GM12891 (cell line): ENCODE measurements at regions not wholly inside any gene's neighbourhood (a gene's known extent, or its start where the extent isn't known, plus 50 kb on each side); places are given as distances from the start of the nearest gene placed in this dataset.

ENCODE experiments used
- DNase-seq: peaks from one replicate; pipeline ENCODE4 v3.0.0; 2011; ENCODE audit warnings: low spot score; ENCODE audit not compliant: insufficient read length
- FAIRE-seq: peaks from 2 replicates; lab custom pipeline; 2011; peaks lifted over from hg19 to GRCh38; lab: Jason Lieb, UNC
- PAX5 ChIP-seq: IDR thresholded peaks from 2 replicates; pipeline ENCODE4 v1.6.1; 2011; ENCODE audit warnings: low read length, moderate library complexity, mild to moderate bottlenecking; ENCODE audit not compliant: insufficient read depth, severe bottlenecking
- POLR2A ChIP-seq: IDR thresholded peaks from 2 replicates; pipeline ENCODE4 v1.6.1; 2011; ENCODE audit warnings: low read depth, low read length, control low read depth
- POLR2AphosphoS5 ChIP-seq: IDR thresholded peaks from 2 replicates; pipeline ENCODE4 v1.6.1; 2011; ENCODE audit warnings: low read depth, low read length, control low read depth
- POU2F2 ChIP-seq: IDR thresholded peaks from 2 replicates; pipeline ENCODE4 v1.6.1; 2011; ENCODE audit warnings: low read depth, mild to moderate bottlenecking, control low read depth, low read length, moderate library complexity
- SPI1 ChIP-seq: IDR thresholded peaks from 2 replicates; pipeline ENCODE4 v1.6.1; 2011; ENCODE audit warnings: low read depth, low read length, control low read depth
- TAF1 ChIP-seq: IDR thresholded peaks from 2 replicates; pipeline ENCODE4 v1.6.1; 2011; ENCODE audit warnings: low read depth, low read length, control low read depth

DNA sequence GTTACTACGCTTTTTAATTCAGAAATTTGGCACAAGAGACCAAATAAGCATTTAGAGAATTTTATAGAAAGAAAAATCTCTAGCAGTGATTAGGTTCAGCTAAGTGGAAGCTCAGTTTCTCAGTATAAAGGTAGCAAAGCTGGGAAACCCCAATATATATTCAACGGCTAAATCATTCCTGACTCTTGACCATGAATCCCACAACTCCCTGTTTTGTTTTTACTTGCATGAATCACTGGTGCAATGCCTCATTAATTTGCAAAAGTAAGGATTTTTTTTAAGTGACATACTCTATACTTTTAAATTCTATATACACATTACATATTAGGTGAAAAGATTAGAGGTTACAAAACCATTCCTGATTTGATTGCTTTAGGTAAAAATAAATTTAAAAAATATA lies 74.3 kb upstream of the PLEKHG7 start:
- TF ChIP-seq SPI1 (no peak), POLR2AphosphoS5 (no peak), PAX5 (no peak), TAF1 (no peak), POLR2A (no peak), POU2F2 (no peak)
- no peak for FAIRE-seq
- no peak for DNase-seq

DNA sequence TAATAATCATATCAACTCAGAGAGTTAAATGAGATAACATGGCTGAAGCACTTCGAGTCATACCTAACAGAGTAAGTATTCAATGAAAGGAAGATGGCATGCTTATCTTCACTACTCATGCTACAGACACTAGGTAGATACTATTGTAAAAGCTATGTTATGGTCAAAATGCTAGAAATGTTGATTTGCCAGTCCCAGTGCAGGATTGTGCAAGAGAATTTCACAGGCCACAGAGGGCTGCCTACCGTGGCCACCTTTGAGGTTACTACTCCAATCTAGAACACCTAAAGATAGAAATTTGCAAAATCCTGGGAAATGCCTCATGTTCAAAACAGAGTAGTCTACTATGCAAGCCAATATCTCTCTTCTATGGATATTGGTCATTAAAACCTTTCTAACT lies 75.3 kb upstream of the PLEKHG7 start:
- TF ChIP-seq PAX5 (no peak), POLR2A (no peak), SPI1 (no peak), POU2F2 (no peak), TAF1 (no peak), POLR2AphosphoS5 (no peak)
- FAIRE-seq (no peak), DNase-seq (no peak)

DNA sequence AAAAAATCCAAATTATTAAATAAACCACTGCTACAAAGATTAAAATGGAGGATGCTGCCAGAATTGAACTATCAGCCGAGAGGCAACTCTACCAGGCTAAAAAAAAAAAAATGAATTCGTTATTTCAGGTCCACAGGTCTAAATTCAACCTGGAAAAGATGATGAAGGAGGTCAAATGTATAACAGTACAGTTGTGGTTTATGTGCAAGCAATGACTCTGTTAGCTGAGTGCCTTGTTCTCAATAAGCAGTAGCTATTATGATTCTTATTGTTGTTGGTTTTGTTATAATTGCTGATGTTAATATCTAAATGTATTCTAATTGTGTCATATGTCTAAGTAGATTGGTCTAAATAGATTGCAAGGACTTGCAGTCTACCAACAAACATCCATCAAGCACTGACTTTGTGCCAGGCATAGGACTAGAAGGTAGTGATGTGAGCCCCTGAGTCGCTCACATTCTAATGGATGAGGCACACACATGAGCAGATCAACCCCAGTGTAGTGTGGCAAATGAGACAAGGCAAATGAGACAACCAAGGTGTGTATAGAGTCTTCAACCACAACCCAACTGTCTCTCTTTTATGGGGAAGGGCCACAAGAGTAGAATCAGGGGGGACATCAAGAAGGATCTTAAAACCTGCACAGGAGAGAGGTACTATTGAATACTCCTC lies 77.0 kb upstream of the PLEKHG7 start:
- TF ChIP-seq POLR2A = no peak
- no peak for TF ChIP-seq PAX5
- DNase-seq (no peak), FAIRE-seq (no peak)

DNA sequence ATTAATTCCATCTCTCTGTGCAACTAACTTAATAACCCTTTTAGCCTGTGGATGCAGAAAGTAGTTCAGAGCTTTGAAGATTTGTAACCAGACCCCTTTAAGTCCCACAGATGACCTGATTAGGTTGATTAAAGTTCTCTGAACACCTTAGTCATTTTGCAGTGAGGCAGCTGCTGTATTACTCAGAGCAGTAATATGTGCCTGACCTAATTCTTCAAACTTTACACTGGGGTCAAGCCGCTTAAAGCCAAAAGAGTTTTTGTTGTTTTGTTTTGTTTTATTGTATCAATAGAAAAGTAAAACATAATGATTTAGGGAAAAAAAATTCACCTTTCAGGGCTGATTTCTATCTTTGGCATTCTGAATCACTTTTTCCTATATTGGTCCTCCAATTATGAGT lies 78.6 kb upstream of the PLEKHG7 start:
- FAIRE-seq (no peak), DNase-seq (no peak)
- no peak for TF ChIP-seq POLR2AphosphoS5
- no peak for TF ChIP-seq PAX5
- TF ChIP-seq TAF1 = no peak
- TF ChIP-seq POU2F2 = no peak

DNA sequence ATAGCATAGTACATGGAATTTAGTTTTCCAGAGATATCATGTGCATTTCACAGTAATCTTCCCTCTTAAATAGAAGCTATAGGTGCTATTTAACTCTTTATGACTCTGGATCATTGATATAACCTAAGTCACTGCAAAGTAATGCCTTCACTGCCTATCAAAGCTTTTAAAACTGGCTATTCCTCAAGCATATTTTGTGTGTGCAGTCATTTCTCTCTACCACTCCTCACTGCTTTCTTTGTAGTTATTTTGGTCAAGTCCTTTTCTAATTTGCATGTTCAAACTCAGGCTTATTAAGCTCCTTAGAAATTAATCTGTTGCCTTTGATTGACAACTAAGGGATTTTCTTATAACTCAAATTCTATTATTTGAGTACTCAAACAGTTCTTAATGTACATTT lies 79.4 kb upstream of the PLEKHG7 start:
- FAIRE-seq (no peak), DNase-seq (no peak)
- TF ChIP-seq PAX5 = no peak
- no peak for TF ChIP-seq POLR2A
- TF ChIP-seq TAF1 = no peak
- no peak for TF ChIP-seq POLR2AphosphoS5
- no peak for TF ChIP-seq POU2F2
- no peak for TF ChIP-seq SPI1

DNA sequence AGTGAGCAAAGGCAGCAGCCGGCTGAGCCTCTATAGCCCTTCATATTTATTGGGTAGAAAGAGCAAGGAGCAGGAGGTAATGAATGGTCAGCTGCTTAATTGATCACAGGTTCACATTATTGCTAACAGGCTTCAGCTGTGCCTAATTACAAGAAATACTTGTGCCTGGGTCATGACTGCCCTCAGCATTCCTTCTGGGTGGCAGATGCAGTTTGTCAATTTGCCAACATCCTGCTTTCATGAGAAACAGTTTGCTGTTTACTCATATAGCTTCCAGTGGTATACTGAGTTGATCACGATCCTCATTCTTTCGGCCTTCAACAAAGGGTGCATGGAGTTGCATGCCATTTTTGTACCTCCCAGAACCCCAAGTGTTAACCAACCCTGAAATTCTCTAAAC lies 81.0 kb upstream of the PLEKHG7 start:
- no peak for FAIRE-seq
- TF ChIP-seq PAX5 = no peak
- TF ChIP-seq POLR2A = no peak
- TF ChIP-seq POLR2AphosphoS5 = no peak
- TF ChIP-seq POU2F2 = no peak
- no peak for TF ChIP-seq SPI1
- no peak for TF ChIP-seq TAF1
- no peak for DNase-seq

DNA sequence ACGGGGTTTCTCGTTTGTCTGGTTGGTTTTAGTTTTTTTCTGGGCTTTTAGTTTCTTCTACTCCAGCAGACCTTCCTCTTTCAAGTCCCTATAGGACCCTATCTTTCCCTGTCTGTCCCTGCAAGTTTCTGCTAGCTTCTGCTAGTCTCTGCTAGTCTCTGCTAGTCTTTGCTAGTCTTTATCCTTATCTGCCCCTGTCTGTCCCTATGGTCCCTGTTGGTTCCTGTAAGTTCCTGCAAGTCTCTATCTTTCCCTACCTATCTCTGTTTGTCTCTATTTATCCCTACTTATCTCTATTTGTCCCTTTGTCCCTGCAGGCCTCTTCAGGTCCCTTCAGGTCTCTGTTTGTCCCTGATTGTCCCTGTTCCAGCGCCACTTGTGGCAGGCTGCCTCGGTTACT lies 81.5 kb upstream of the PLEKHG7 start:
- no peak for TF ChIP-seq PAX5
- no peak for TF ChIP-seq TAF1
- TF ChIP-seq POLR2AphosphoS5 = no peak
- no peak for TF ChIP-seq POLR2A
- TF ChIP-seq POU2F2 = no peak
- TF ChIP-seq SPI1 = no peak
- DNase-seq (no peak), FAIRE-seq (no peak)

DNA sequence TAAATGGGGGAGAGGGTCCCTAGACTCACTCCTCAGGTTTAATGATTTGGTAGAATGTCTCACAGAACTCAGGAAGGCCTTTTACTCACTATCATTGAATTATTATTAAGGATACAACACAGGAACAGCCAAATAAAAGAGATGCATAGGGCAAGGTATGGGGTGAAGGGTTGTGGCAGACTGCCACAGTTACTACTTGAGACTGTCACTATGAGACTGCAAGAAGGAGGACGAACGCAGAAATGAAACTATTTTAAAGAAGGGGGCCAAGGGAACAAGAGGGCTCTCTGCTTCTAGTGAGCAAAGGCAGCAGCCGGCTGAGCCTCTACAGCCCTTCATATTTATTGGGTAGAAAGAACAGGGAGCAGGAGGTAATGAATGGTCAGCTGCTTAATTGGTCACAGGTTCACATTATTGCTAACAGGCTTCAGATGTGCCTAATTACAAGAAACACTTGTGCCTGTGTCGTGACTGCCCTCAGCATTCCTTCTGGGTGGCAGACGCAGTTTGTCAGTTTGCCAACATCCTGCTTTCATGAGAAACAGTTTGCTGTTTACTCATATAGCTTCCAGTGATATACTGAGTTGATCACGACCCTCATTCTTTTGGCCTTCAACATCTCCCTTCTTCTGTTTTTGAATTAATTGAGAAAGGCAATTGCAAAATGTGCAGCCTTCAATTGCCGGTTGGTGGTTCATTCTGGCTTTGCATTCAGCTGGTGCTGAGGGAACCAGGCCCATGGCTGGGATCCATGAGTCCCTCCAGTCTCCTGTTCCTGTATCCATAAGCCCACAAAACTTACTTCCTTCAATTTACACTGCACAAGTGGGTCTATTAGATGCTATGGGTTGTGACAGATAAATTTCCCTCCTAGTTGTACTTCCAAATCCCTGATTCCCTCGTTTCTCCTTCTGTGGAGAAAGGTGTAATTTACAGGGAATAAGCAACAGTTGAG lies 82.8 kb upstream of the PLEKHG7 start:
- TF ChIP-seq TAF1 (no peak), POLR2AphosphoS5 (no peak), PAX5 (no peak), POLR2A (no peak), SPI1 (no peak), POU2F2 (no peak)
- FAIRE-seq (no peak), DNase-seq (no peak)

DNA sequence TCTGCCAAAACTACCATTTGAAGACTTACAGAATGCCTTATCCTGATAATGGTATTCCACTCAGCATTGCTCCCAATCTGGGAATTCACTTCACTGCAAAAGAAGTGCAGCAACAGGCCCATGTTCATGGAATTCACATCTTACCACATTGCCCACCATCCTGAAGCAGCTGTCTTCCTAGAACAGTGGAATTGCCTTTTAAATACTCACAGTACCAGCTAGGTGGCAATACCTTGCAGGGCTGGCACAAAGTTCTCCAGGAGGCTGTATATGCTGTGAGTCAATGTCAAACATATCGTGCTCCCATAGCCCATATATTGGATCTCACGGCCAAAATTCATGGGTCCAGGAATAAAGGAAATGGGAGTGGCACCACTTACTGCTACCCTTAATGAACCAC lies 83.8 kb upstream of the PLEKHG7 start:
- FAIRE-seq (no peak), DNase-seq (no peak)
- TF ChIP-seq SPI1 = no peak
- TF ChIP-seq TAF1 = no peak
- TF ChIP-seq POU2F2 = no peak
- no peak for TF ChIP-seq POLR2AphosphoS5
- no peak for TF ChIP-seq PAX5
- TF ChIP-seq POLR2A = no peak

DNA sequence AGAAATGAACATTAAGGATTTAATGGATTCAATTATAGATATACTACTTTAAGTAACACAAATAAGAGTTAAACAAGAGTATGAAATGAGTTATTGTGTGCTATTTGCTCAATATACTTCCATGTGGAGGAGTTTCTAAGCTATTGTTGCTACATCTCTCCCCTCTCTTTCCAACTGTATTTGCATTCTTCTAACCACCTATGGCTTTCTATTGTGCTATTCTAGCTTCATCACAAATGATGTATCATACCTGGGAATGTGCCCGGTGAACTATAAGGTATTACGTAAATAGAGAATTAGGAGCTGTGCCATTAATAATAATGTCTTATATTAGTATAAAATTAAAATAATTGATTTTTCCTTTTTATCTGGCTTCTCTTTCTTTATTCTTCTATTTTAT lies 87.1 kb upstream of the PLEKHG7 start:
- DNase-seq = no peak
- no peak for FAIRE-seq
- no peak for TF ChIP-seq TAF1
- TF ChIP-seq POLR2AphosphoS5 = no peak
- no peak for TF ChIP-seq POLR2A
- no peak for TF ChIP-seq PAX5
- TF ChIP-seq SPI1 = no peak
- no peak for TF ChIP-seq POU2F2

DNA sequence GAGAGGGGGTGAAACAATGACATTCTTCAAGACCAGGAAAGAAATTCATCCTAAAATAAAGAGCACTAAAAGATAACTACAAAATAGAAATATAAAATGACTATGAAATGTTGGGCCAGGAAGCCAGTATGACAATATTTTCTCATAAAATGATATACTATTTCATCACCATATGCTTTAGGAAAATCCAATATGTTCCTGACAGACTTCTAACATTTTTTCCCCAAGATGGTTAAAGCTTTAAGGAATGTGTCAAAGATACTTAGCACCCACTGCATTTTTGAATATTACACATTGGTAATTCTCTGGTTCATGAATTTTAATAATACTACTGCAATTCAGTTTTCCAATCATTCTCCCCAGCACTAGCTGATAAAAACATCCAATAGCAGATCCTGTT lies 87.7 kb upstream of the PLEKHG7 start:
- FAIRE-seq = no peak
- DNase-seq = no peak
- TF ChIP-seq POLR2AphosphoS5 (no peak), POLR2A (no peak), SPI1 (no peak), TAF1 (no peak), POU2F2 (no peak), PAX5 (no peak)
